ENCODE measurements at regions not wholly inside any gene's neighbourhood (a gene's known extent, or its start where the extent isn't known, plus 50 kb on each side); places are given as distances from the start of the nearest gene placed in this dataset.

GRCh38 chr3:72085036-72085435 lies 300.1 kb upstream of the PROK2 start:
- Histone ChIP-seq H3K4me2 (ENCODE audit: insufficient read depth, low read length) (no peak overlapping the region), H3K9me1 (replicated peaks; ENCODE audit: control insufficient read depth, extremely low read depth, insufficient read depth, low read length) (no peaks in the 10 kb centered on the region), H3K27ac (ENCODE audit: insufficient read depth, low read depth, low read length) (no peak overlapping the region), H3K9ac (replicated peaks; ENCODE audit: extremely low read depth, insufficient read depth, low read length) (no peak overlapping the region), H3K36me3 (ENCODE audit: control insufficient read depth in 2 of 2, extremely low read depth in 1 of 2, insufficient read depth in 2 of 2, low read length in 2 of 2) (no peaks in the 10 kb centered on the region), H3K4me1 (ENCODE audit: control insufficient read depth, extremely low read depth, insufficient read depth, low read length) (no peaks in the 10 kb centered on the region), H3K79me2 (ENCODE audit: control insufficient read depth, insufficient read depth, low read length) (no peaks in the 10 kb centered on the region), H2AFZ (ENCODE audit: low read depth, low read length) (no peak overlapping the region), H4K20me1 (replicated peaks; ENCODE audit: control insufficient read depth, extremely low read depth, insufficient read depth, low read length) (no peaks in the 10 kb centered on the region), H3K4me3 (replicated peaks in 1 of 3; ENCODE audit: insufficient read depth in 1 of 3, low read depth in 1 of 3, low read length in 3 of 3) (no peak overlapping the region), H3K27me3 (ENCODE audit: control insufficient read depth in 2 of 2, insufficient read depth in 2 of 2, low read length in 2 of 2) (peaks cover 0 to 2% of the 10 kb centered on the region in 2 experiments), H3K9me3 (replicated peaks; ENCODE audit: control insufficient read depth, insufficient read depth, low read length) (no peaks in the 10 kb centered on the region)
- no peak for DNase-seq (ENCODE audit: low read depth, low spot score)
- dilution Hi-C loops (cut with MboI; ENCODE audit: extremely low pct_ligation_motif_present, low sequenced_read_pairs): no loop called here
- intact Hi-C loops (cut with micrococcal nuclease): no loop called here
- TF ChIP-seq FOS (IDR thresholded peaks at IDR 0.05; ENCODE audit: borderline replicate concordance, insufficient read depth, low read length): no peak
- FAIRE-seq: no peak
- no TSS peak for BruUV-seq (replicated peaks)
- ChIA-PET POLR2A (no interaction called here), CTCF (no interaction called here)

- BruUV-seq (replicated peaks): no TSS peak
- ChIA-PET CTCF (no interaction called here), POLR2A (no interaction called here)
- intact Hi-C loops (cut with micrococcal nuclease) (no loop called here), dilution Hi-C loops (cut with MboI; ENCODE audit: extremely low pct_ligation_motif_present, low sequenced_read_pairs) (no loop called here)
- H4K20me1 ChIP-seq (replicated peaks; ENCODE audit: control insufficient read depth, extremely low read depth, insufficient read depth, low read length): no peaks in the 10 kb centered on the region
- DNase-seq (ENCODE audit: low read depth, low spot score) (no peak), FAIRE-seq (no peak)
- H3K9me1 ChIP-seq (replicated peaks; ENCODE audit: control insufficient read depth, extremely low read depth, insufficient read depth, low read length): no peaks in the 10 kb centered on the region
- H3K4me3 ChIP-seq (replicated peaks in 1 of 3; ENCODE audit: insufficient read depth in 1 of 3, low read depth in 1 of 3, low read length in 3 of 3): no peak overlapping the region
- no peak overlapping the region for H3K4me2 ChIP-seq (ENCODE audit: insufficient read depth, low read length)
- H3K36me3 ChIP-seq (ENCODE audit: control insufficient read depth in 2 of 2, extremely low read depth in 1 of 2, insufficient read depth in 2 of 2, low read length in 2 of 2): no peaks in the 10 kb centered on the region
- TF ChIP-seq FOS (IDR thresholded peaks at IDR 0.05; ENCODE audit: borderline replicate concordance, insufficient read depth, low read length): no peak
- TF ChIP-seq MYC (IDR thresholded peaks at IDR 0.05; ENCODE audit: low read depth, low read length): no peak
- TF ChIP-seq POLR2AphosphoS5 (IDR thresholded peaks at IDR 0.05; ENCODE audit: insufficient read depth, low read depth, low read length): no peak
- no peak for TF ChIP-seq CTCF (IDR thresholded peaks at IDR 0.05; ENCODE audit: extremely low read depth in 1 of 2, insufficient read depth in 1 of 2, low read depth in 1 of 2, low read length in 2 of 2)
- no peak for TF ChIP-seq EZH2 (IDR thresholded peaks at IDR 0.05; ENCODE audit: borderline replicate concordance, low read depth, low read length, severe bottlenecking)
- no peak for TF ChIP-seq JUN (IDR thresholded peaks at IDR 0.05; ENCODE audit: borderline replicate concordance, insufficient read depth, insufficient read length, low read depth)
- H3K27me3 ChIP-seq (ENCODE audit: control insufficient read depth in 2 of 2, insufficient read depth in 2 of 2, low read length in 2 of 2): peaks cover 0 to 2% of the 10 kb centered on the region in 2 experiments
- no peaks in the 10 kb centered on the region for H3K79me2 ChIP-seq (ENCODE audit: control insufficient read depth, insufficient read depth, low read length)
- no peak overlapping the region for H3K9ac ChIP-seq (replicated peaks; ENCODE audit: extremely low read depth, insufficient read depth, low read length)
- H3K27ac ChIP-seq (ENCODE audit: insufficient read depth, low read depth, low read length): no peak overlapping the region
- no peaks in the 10 kb centered on the region for H3K9me3 ChIP-seq (replicated peaks; ENCODE audit: control insufficient read depth, insufficient read depth, low read length)
- no peaks in the 10 kb centered on the region for H3K4me1 ChIP-seq (ENCODE audit: control insufficient read depth, extremely low read depth, insufficient read depth, low read length)
- no peak overlapping the region for H2AFZ ChIP-seq (ENCODE audit: low read depth, low read length)
These were observed 298.0 kb upstream of the PROK2 start for GRCh38 chr3:72082776-72083462.

Measured in endothelial cell of umbilical vein (primary cell).